ENCODE measurements at regions not wholly inside any gene's neighbourhood (a gene's known extent, or its start where the extent isn't known, plus 50 kb on each side); places are given as distances from the start of the nearest gene placed in this dataset.

DNA sequence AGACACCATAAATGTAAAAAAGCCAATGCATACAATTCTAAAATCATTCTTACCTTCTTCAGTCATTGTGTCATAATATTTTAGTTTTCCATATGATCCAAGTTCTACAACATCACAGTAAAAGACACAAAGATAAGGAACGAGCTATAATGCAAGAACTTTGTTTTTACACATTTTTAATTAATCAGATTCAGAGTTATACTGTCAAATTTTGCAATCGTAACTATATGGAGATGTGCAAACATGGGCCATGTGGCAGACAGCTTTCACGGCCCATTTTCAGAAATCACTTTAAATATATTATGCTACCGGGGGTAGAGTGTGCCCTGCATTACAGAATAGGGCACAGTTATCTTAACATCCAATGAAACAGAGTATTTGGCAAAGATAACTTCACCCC is 188.4 kb downstream of the ACER2 start:
- Histone ChIP-seq H3K4me3 (ENCODE audit: low read length) (no peak overlapping the region), H3K27ac (ENCODE audit: low read length) (no peak overlapping the region), H3K9me3 (ENCODE audit: control insufficient read depth, low read length) (no peaks in the 10 kb centered on the region), H3K4me1 (ENCODE audit: control insufficient read depth, insufficient read depth, low read length) (no peaks in the 10 kb centered on the region), H3K27me3 (ENCODE audit: control insufficient read depth, insufficient read depth) (no peaks in the 10 kb centered on the region)
- intact Hi-C loops (cut with DNase I): no loop called here
- WGBS: 68% methylated on average over 4 of the region's 4 CpGs
- DNase-seq: no peak
- no peak for ATAC-seq

- Histone ChIP-seq H3K4me1 (ENCODE audit: control insufficient read depth, insufficient read depth, low read length) (no peaks in the 10 kb centered on the region), H3K27me3 (ENCODE audit: control insufficient read depth, insufficient read depth) (no peaks in the 10 kb centered on the region), H3K9me3 (ENCODE audit: control insufficient read depth, low read length) (no peaks in the 10 kb centered on the region), H3K27ac (ENCODE audit: low read length) (no peak overlapping the region), H3K4me3 (ENCODE audit: low read length) (no peak overlapping the region)
- DNase-seq (no peak), ATAC-seq (no peak)
- intact Hi-C loops (cut with DNase I): no loop called here
- WGBS: 64% methylated on average over 2 of the region's 2 CpGs
Observed at GRCh38 chr9:19595003-19595402, 186.2 kb downstream of the ACER2 start.

GRCh38 chr9:19587678-19588077 is 178.9 kb downstream of the ACER2 start:
- Histone ChIP-seq H3K4me3 (ENCODE audit: low read length) (no peak overlapping the region), H3K4me1 (ENCODE audit: control insufficient read depth, insufficient read depth, low read length) (no peaks in the 10 kb centered on the region), H3K27me3 (ENCODE audit: control insufficient read depth, insufficient read depth) (no peaks in the 10 kb centered on the region), H3K27ac (ENCODE audit: low read length) (no peak overlapping the region), H3K9me3 (ENCODE audit: control insufficient read depth, low read length) (peaks cover 2% of the 10 kb centered on the region)
- DNase-seq (no peak), ATAC-seq (no peak)
- 60% methylated on average over 1 of the region's 1 CpG for WGBS
- intact Hi-C loops (cut with DNase I): no loop called here

- intact Hi-C loops (cut with DNase I): no loop called here
- no peak for ATAC-seq
- H3K4me1 ChIP-seq (ENCODE audit: control insufficient read depth, insufficient read depth, low read length): no peaks in the 10 kb centered on the region
- no peak for DNase-seq
- peaks cover 2% of the 10 kb centered on the region for H3K9me3 ChIP-seq (ENCODE audit: control insufficient read depth, low read length)
- 74% methylated on average over 1 of the region's 1 CpG for WGBS
- no peak overlapping the region for H3K27ac ChIP-seq (ENCODE audit: low read length)
- H3K4me3 ChIP-seq (ENCODE audit: low read length): no peak overlapping the region
- H3K27me3 ChIP-seq (ENCODE audit: control insufficient read depth, insufficient read depth): no peaks in the 10 kb centered on the region
Observed at GRCh38 chr9:19583890-19584289, 175.1 kb downstream of the ACER2 start.

- DNase-seq: no peak
- ATAC-seq: no peak
- Histone ChIP-seq H3K9me3 (ENCODE audit: control insufficient read depth, low read length) (no peaks in the 10 kb centered on the region), H3K4me1 (ENCODE audit: control insufficient read depth, insufficient read depth, low read length) (no peaks in the 10 kb centered on the region), H3K27me3 (ENCODE audit: control insufficient read depth, insufficient read depth) (peaks cover 2% of the 10 kb centered on the region), H3K4me3 (ENCODE audit: low read length) (no peak overlapping the region), H3K27ac (ENCODE audit: low read length) (no peak overlapping the region)
- WGBS: 76% methylated on average over 3 of the region's 3 CpGs
- intact Hi-C loops (cut with DNase I): loop anchor here in 1 of 4 donors (10.0 kb wide), 1 partner anchor 57 kb away; no protein-coding TSS in a partner anchor
Observed at GRCh38 chr9:19577411-19577810, 168.6 kb downstream of the ACER2 start.

DNA sequence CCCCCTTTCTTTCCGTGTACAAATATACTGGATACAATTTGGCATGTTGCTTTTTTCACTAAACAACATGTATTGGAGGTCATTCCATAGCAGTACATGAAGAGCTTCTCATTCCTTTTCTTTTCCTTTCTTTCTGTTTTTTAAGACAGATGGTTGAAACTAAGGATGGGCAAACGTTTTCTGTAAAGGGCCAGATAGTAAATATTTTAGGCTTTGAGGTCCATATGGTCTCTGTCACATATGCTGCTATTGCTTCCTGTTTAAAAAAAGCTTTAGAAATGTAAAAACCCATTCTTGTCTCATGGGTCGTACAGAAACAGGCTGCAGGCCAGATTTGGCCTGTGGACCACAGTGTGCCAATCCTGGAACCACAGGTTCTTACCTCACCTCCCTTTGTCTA is 160.1 kb downstream of the ACER2 start:
- no peaks in the 10 kb centered on the region for H3K9me3 ChIP-seq (ENCODE audit: control insufficient read depth, low read length)
- H3K27ac ChIP-seq (ENCODE audit: low read length): no peak overlapping the region
- WGBS: 28% methylated on average over 3 of the region's 3 CpGs
- H3K27me3 ChIP-seq (ENCODE audit: control insufficient read depth, insufficient read depth): no peaks in the 10 kb centered on the region
- intact Hi-C loops (cut with DNase I): no loop called here
- ATAC-seq (no peak), DNase-seq (no peak)
- no peak overlapping the region for H3K4me3 ChIP-seq (ENCODE audit: low read length)
- H3K4me1 ChIP-seq (ENCODE audit: control insufficient read depth, insufficient read depth, low read length): no peaks in the 10 kb centered on the region

- H3K9me3 ChIP-seq (ENCODE audit: control insufficient read depth, low read length): no peaks in the 10 kb centered on the region
- H3K4me1 ChIP-seq (ENCODE audit: control insufficient read depth, insufficient read depth, low read length): no peaks in the 10 kb centered on the region
- no peak overlapping the region for H3K27ac ChIP-seq (ENCODE audit: low read length)
- no peak overlapping the region for H3K4me3 ChIP-seq (ENCODE audit: low read length)
- intact Hi-C loops (cut with DNase I): no loop called here
- DNase-seq: no peak
- no peak for ATAC-seq
- WGBS: 62% methylated on average over 3 of the region's 3 CpGs
- no peaks in the 10 kb centered on the region for H3K27me3 ChIP-seq (ENCODE audit: control insufficient read depth, insufficient read depth)
Observed at GRCh38 chr9:19564396-19565061, 155.7 kb downstream of the ACER2 start.

GRCh38 chr9:19555214-19555613 is 146.4 kb downstream of the ACER2 start:
- no peaks in the 10 kb centered on the region for H3K9me3 ChIP-seq (ENCODE audit: control insufficient read depth, low read length)
- no peak for DNase-seq
- intact Hi-C loops (cut with DNase I): no loop called here
- H3K4me3 ChIP-seq (ENCODE audit: low read length): no peak overlapping the region
- WGBS: 83% methylated on average over 4 of the region's 4 CpGs
- H3K27me3 ChIP-seq (ENCODE audit: control insufficient read depth, insufficient read depth): no peaks in the 10 kb centered on the region
- no peak for ATAC-seq
- H3K27ac ChIP-seq (ENCODE audit: low read length): no peak overlapping the region
- no peaks in the 10 kb centered on the region for H3K4me1 ChIP-seq (ENCODE audit: control insufficient read depth, insufficient read depth, low read length)

- H3K27ac ChIP-seq (ENCODE audit: low read length): no peak overlapping the region
- DNase-seq (no peak), ATAC-seq (no peak)
- no peak overlapping the region for H3K4me3 ChIP-seq (ENCODE audit: low read length)
- WGBS: 59% methylated on average over 4 of the region's 4 CpGs
- no peaks in the 10 kb centered on the region for H3K4me1 ChIP-seq (ENCODE audit: control insufficient read depth, insufficient read depth, low read length)
- no peaks in the 10 kb centered on the region for H3K9me3 ChIP-seq (ENCODE audit: control insufficient read depth, low read length)
- intact Hi-C loops (cut with DNase I): no loop called here
- H3K27me3 ChIP-seq (ENCODE audit: control insufficient read depth, insufficient read depth): no peaks in the 10 kb centered on the region
Observed at GRCh38 chr9:19554529-19554928, 145.7 kb downstream of the ACER2 start.

- no peaks in the 10 kb centered on the region for H3K9me3 ChIP-seq (ENCODE audit: control insufficient read depth, low read length)
- no peak overlapping the region for H3K27ac ChIP-seq (ENCODE audit: low read length)
- no peak for DNase-seq
- ATAC-seq: no peak
- H3K4me1 ChIP-seq (ENCODE audit: control insufficient read depth, insufficient read depth, low read length): no peaks in the 10 kb centered on the region
- no peaks in the 10 kb centered on the region for H3K27me3 ChIP-seq (ENCODE audit: control insufficient read depth, insufficient read depth)
- H3K4me3 ChIP-seq (ENCODE audit: low read length): no peak overlapping the region
- intact Hi-C loops (cut with DNase I): no loop called here
Observed at GRCh38 chr9:19553441-19553840, 144.6 kb downstream of the ACER2 start.

DNA sequence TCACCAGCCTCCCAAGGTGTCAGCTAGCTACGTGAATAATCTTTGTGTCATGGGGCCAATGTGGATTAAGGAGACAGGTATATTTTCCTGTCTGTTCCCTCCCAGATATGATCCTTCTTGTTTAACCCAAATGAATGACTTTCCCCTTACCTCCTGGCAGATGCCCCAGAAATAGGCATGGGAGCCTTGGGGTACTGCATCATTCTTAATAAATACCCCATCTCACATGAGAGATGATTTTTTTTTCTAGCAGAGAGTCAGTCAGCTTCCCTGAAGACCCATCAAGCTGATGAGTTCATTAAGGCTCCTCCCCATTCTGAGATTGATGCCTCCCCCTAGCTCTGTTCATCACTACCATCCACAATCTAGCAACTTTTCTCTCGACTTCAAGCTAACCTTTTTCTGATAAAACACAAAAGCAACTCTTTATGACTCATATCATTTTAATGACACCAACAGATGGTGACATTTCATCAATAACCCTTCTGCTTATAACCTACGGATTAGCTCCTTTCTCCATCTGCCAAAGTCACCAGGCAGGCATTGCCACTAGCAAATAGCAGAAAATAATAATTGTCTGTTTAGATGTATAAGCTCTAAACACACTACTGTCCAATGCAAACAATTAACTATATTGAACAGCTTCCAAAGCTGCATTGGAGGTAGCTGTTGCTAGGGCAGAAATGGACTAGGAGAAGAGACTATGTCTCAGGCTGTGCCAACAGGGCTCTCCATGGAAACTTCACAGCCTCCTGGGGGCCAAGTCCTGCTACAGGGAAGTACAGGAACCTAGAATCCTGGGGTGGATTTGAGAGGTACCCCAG is 143.7 kb downstream of the ACER2 start:
- intact Hi-C loops (cut with DNase I): no loop called here
- no peak for ATAC-seq
- no peaks in the 10 kb centered on the region for H3K9me3 ChIP-seq (ENCODE audit: control insufficient read depth, low read length)
- no peak for DNase-seq
- H3K27ac ChIP-seq (ENCODE audit: low read length): no peak overlapping the region
- whole genome bisulfite sequencing: 53% methylated on average over 3 of the region's 3 CpGs
- H3K4me1 ChIP-seq (ENCODE audit: control insufficient read depth, insufficient read depth, low read length): no peaks in the 10 kb centered on the region
- no peaks in the 10 kb centered on the region for H3K27me3 ChIP-seq (ENCODE audit: control insufficient read depth, insufficient read depth)
- no peak overlapping the region for H3K4me3 ChIP-seq (ENCODE audit: low read length)

All from right cardiac atrium (tissue), 5 donors.